Skeletal muscle satellite cell (primary cell): ENCODE measurements at regions not wholly inside any gene's neighbourhood (a gene's known extent, or its start where the extent isn't known, plus 50 kb on each side); places are given as distances from the start of the nearest gene placed in this dataset.
"Not testable (repeated sequence)": the region's sequence is repeated elsewhere in the genome, so short reads cannot be mapped to it uniquely, and the experiment has no call there.

Experiments used
- H3K27me3 ChIP-seq: 2 replicates; pipeline ENCODE4 v1.7.0; 2013; ENCODE audit warnings: low read length; ENCODE audit not compliant: control insufficient read depth, insufficient read depth
- H3K36me3 ChIP-seq: 2 replicates; pipeline ENCODE4 v1.7.0; 2013; ENCODE audit warnings: mild to moderate bottlenecking, control low read depth, low read length; ENCODE audit not compliant: insufficient read depth
- H3K4me1 ChIP-seq: 2 replicates; pipeline ENCODE4 v1.7.0; 2013; ENCODE audit warnings: low read length; ENCODE audit not compliant: control insufficient read depth, insufficient read depth
- H3K4me2 ChIP-seq: 2 replicates; pipeline ENCODE4 v1.7.0; 2013; ENCODE audit warnings: mild to moderate bottlenecking, low read length
- H3K4me3 ChIP-seq: 2 replicates; pipeline ENCODE4 v1.7.0; 2013; ENCODE audit warnings: low read length
- H3K9ac ChIP-seq: 2 replicates; pipeline ENCODE4 v1.7.0; 2013; ENCODE audit warnings: mild to moderate bottlenecking, low read depth, low read length, moderate library complexity
- H3K9me3 ChIP-seq: replicated peaks from 2 replicates; pipeline ENCODE4 v1.7.0; 2013; ENCODE audit warnings: mild to moderate bottlenecking, control low read depth, low read length

- no peak overlapping the region for H3K4me2 ChIP-seq
- H3K4me1 ChIP-seq: no peaks in the 10 kb centered on the region
- H3K27me3 ChIP-seq: peaks cover 16% of the 10 kb centered on the region
- H3K9ac ChIP-seq: no peak overlapping the region
- no peaks in the 10 kb centered on the region for H3K9me3 ChIP-seq
- H3K4me3 ChIP-seq: no peak overlapping the region
- H3K36me3 ChIP-seq: no peaks in the 10 kb centered on the region
Measured at GRCh38 chr2:75432761-75433361, 127.9 kb downstream of the EVA1A start.

- Histone ChIP-seq H3K4me3 (no peak overlapping the region), H3K27me3 (peaks cover 16% of the 10 kb centered on the region), H3K36me3 (no peaks in the 10 kb centered on the region), H3K4me2 (no peak overlapping the region), H3K9me3 (no peaks in the 10 kb centered on the region), H3K4me1 (no peaks in the 10 kb centered on the region), H3K9ac (no peak overlapping the region)
Measured at GRCh38 chr2:75431763-75432162, 129.0 kb downstream of the EVA1A start.

GRCh38 chr2:75431276-75431675 is 129.5 kb downstream of the EVA1A start:
- Histone ChIP-seq H3K9ac (no peak overlapping the region), H3K36me3 (no peaks in the 10 kb centered on the region), H3K27me3 (peaks cover 16% of the 10 kb centered on the region), H3K4me1 (no peaks in the 10 kb centered on the region), H3K4me3 (no peak overlapping the region), H3K9me3 (no peaks in the 10 kb centered on the region), H3K4me2 (no peak overlapping the region)

GRCh38 chr2:75430449-75430848 is 130.3 kb downstream of the EVA1A start:
- H3K4me2 ChIP-seq: not testable (repeated sequence)

GRCh38 chr2:75428646-75429443 is 131.9 kb downstream of the EVA1A start:
- no peak overlapping the region for H3K4me3 ChIP-seq
- no peak overlapping the region for H3K4me2 ChIP-seq
- H3K36me3 ChIP-seq: no peaks in the 10 kb centered on the region
- no peak overlapping the region for H3K9ac ChIP-seq
- H3K9me3 ChIP-seq: no peaks in the 10 kb centered on the region
- H3K27me3 ChIP-seq: peaks cover 19% of the 10 kb centered on the region
- H3K4me1 ChIP-seq: peaks cover 8% of the 10 kb centered on the region

More at GRCh38 chr2:75430449-75430848, 130.3 kb downstream of the EVA1A start:
- H3K9ac ChIP-seq, H3K36me3 ChIP-seq, H3K4me1 ChIP-seq, H3K4me3 ChIP-seq, H3K9me3 ChIP-seq: not testable (repeated sequence)
- H3K27me3 ChIP-seq: peaks cover 16% of the 10 kb centered on the region

- Histone ChIP-seq H3K4me1 (peaks cover 8% of the 10 kb centered on the region), H3K4me3 (no peak overlapping the region), H3K27me3 (peaks cover 21% of the 10 kb centered on the region), H3K9ac (no peak overlapping the region), H3K9me3 (no peaks in the 10 kb centered on the region), H3K4me2 (no peak overlapping the region), H3K36me3 (no peaks in the 10 kb centered on the region)
Measured at GRCh38 chr2:75428060-75428459, 132.7 kb downstream of the EVA1A start.

GRCh38 chr2:75424936-75425619 is 135.7 kb downstream of the EVA1A start:
- no peaks in the 10 kb centered on the region for H3K36me3 ChIP-seq
- H3K9ac ChIP-seq: no peak overlapping the region
- peaks cover 8% of the 10 kb centered on the region for H3K4me1 ChIP-seq

GRCh38 chr2:75421986-75422385 is 138.8 kb downstream of the EVA1A start:
- H3K4me3 ChIP-seq: no peak overlapping the region
- no peak overlapping the region for H3K4me2 ChIP-seq
- no peak overlapping the region for H3K9ac ChIP-seq
- H3K9me3 ChIP-seq: no peaks in the 10 kb centered on the region
- H3K36me3 ChIP-seq: no peaks in the 10 kb centered on the region
- peaks cover 8% of the 10 kb centered on the region for H3K4me1 ChIP-seq
- H3K27me3 ChIP-seq: peaks cover 22% of the 10 kb centered on the region

More at GRCh38 chr2:75424936-75425619, 135.7 kb downstream of the EVA1A start:
- H3K27me3 ChIP-seq: peaks cover 26% of the 10 kb centered on the region
- H3K9me3 ChIP-seq: no peaks in the 10 kb centered on the region
- H3K4me3 ChIP-seq: no peak overlapping the region
- H3K4me2 ChIP-seq: peak overlapping the region; percentile 33

GRCh38 chr2:75416420-75417342 is 144.1 kb downstream of the EVA1A start:
- Histone ChIP-seq H3K4me3 (no peak overlapping the region), H3K36me3 (no peaks in the 10 kb centered on the region), H3K9me3 (no peaks in the 10 kb centered on the region), H3K4me1 (no peaks in the 10 kb centered on the region), H3K27me3 (peaks cover 44% of the 10 kb centered on the region), H3K9ac (no peak overlapping the region), H3K4me2 (no peak overlapping the region)

GRCh38 chr2:75415731-75416130 is 145.0 kb downstream of the EVA1A start:
- H3K9me3 ChIP-seq: no peaks in the 10 kb centered on the region
- H3K9ac ChIP-seq: no peak overlapping the region
- H3K27me3 ChIP-seq: peaks cover 47% of the 10 kb centered on the region
- H3K4me3 ChIP-seq: no peak overlapping the region
- no peaks in the 10 kb centered on the region for H3K36me3 ChIP-seq
- H3K4me2 ChIP-seq: no peak overlapping the region
- H3K4me1 ChIP-seq: no peaks in the 10 kb centered on the region

- Histone ChIP-seq H3K36me3 (no peaks in the 10 kb centered on the region), H3K4me2 (no peak overlapping the region), H3K27me3 (peaks cover 47% of the 10 kb centered on the region), H3K4me3 (no peak overlapping the region), H3K4me1 (no peaks in the 10 kb centered on the region), H3K9me3 (no peaks in the 10 kb centered on the region), H3K9ac (no peak overlapping the region)
Measured at GRCh38 chr2:75415111-75415626, 145.6 kb downstream of the EVA1A start.
